ENCODE measurements at regions not wholly inside any gene's neighbourhood (a gene's known extent, or its start where the extent isn't known, plus 50 kb on each side); places are given as distances from the start of the nearest gene placed in this dataset.

GRCh38 chr1:208515129-208515528, 270.9 kb upstream of the PLXNA2 start:
- Histone ChIP-seq H3K9me3 (ENCODE audit: insufficient read depth, low read depth) (no peaks in the 10 kb centered on the region), H3K27me3 (ENCODE audit: insufficient read depth, low read depth) (no peaks in the 10 kb centered on the region), H4K20me1 (ENCODE audit: insufficient read depth) (no peaks in the 10 kb centered on the region), H3K4me2 (no peak overlapping the region), H3K79me2 (ENCODE audit: low read depth) (no peaks in the 10 kb centered on the region), H3K36me3 (ENCODE audit: low read depth) (no peaks in the 10 kb centered on the region), H2AFZ (no peak overlapping the region), H3K9me2 (ENCODE audit: insufficient read depth) (no peaks in the 10 kb centered on the region), H3K4me3 (no peak overlapping the region), H3F3A (ENCODE audit: insufficient read depth, low read depth) (no peaks in the 10 kb centered on the region), H3K27ac (no peak overlapping the region), H3K4me1 (replicated peaks; ENCODE audit: insufficient read depth) (no peaks in the 10 kb centered on the region)
- CTCF ChIA-PET, result no interaction called here
- no peak for TF ChIP-seq CTCF (conservative IDR thresholded peaks at IDR 0.05)
- TF ChIP-seq EZH2 (IDR thresholded peaks at IDR 0.05; ENCODE audit: low read depth), result no peak
- intact Hi-C loops (cut with micrococcal nuclease; ENCODE audit: unreplicated experiment), result no loop called here
- BruUV-seq (replicated peaks), result no TSS peak
- no peak for DNase-seq
- POLR2A ChIA-PET (ENCODE audit: unreplicated experiment), result no interaction called here

GRCh38 chr1:208516780-208517179, 272.6 kb upstream of the PLXNA2 start:
- Histone ChIP-seq H3F3A (ENCODE audit: insufficient read depth, low read depth) (no peaks in the 10 kb centered on the region), H3K4me1 (replicated peaks; ENCODE audit: insufficient read depth) (no peaks in the 10 kb centered on the region), H2AFZ (no peak overlapping the region), H4K20me1 (ENCODE audit: insufficient read depth) (no peaks in the 10 kb centered on the region), H3K27ac (no peak overlapping the region), H3K4me3 (no peak overlapping the region), H3K9me2 (ENCODE audit: insufficient read depth) (no peaks in the 10 kb centered on the region), H3K36me3 (ENCODE audit: low read depth) (no peaks in the 10 kb centered on the region), H3K27me3 (ENCODE audit: insufficient read depth, low read depth) (no peaks in the 10 kb centered on the region), H3K4me2 (no peak overlapping the region), H3K79me2 (ENCODE audit: low read depth) (no peaks in the 10 kb centered on the region), H3K9me3 (ENCODE audit: insufficient read depth, low read depth) (no peaks in the 10 kb centered on the region)
- intact Hi-C loops (cut with micrococcal nuclease; ENCODE audit: unreplicated experiment), result no loop called here
- no peak for TF ChIP-seq EZH2 (IDR thresholded peaks at IDR 0.05; ENCODE audit: low read depth)
- TF ChIP-seq CTCF (conservative IDR thresholded peaks at IDR 0.05), result no peak
- POLR2A ChIA-PET (ENCODE audit: unreplicated experiment), result no interaction called here
- no TSS peak for BruUV-seq (replicated peaks)
- no peak for DNase-seq
- CTCF ChIA-PET, result no interaction called here

- no peak for DNase-seq
- H3K79me2 ChIP-seq (ENCODE audit: low read depth), result no peaks in the 10 kb centered on the region
- no peaks in the 10 kb centered on the region for H3K36me3 ChIP-seq (ENCODE audit: low read depth)
- CTCF ChIA-PET, result no interaction called here
- peaks cover 3% of the 10 kb centered on the region; the same call in 1 of the 2 replicates for H3K27me3 ChIP-seq (ENCODE audit: insufficient read depth, low read depth)
- no peaks in the 10 kb centered on the region for H3K9me2 ChIP-seq (ENCODE audit: insufficient read depth)
- no TSS peak for BruUV-seq (replicated peaks)
- H3K27ac ChIP-seq, result no peak overlapping the region
- intact Hi-C loops (cut with micrococcal nuclease; ENCODE audit: unreplicated experiment), result no loop called here
- no peaks in the 10 kb centered on the region for H3K4me1 ChIP-seq (replicated peaks; ENCODE audit: insufficient read depth)
- no peaks in the 10 kb centered on the region for H4K20me1 ChIP-seq (ENCODE audit: insufficient read depth)
- no peak for TF ChIP-seq EZH2 (IDR thresholded peaks at IDR 0.05; ENCODE audit: low read depth)
- TF ChIP-seq CTCF (conservative IDR thresholded peaks at IDR 0.05), result no peak
- H3K9me3 ChIP-seq (ENCODE audit: insufficient read depth, low read depth), result no peaks in the 10 kb centered on the region
- H3K4me3 ChIP-seq, result no peak overlapping the region
- H2AFZ ChIP-seq, result no peak overlapping the region
- POLR2A ChIA-PET (ENCODE audit: unreplicated experiment), result no interaction called here
- H3F3A ChIP-seq (ENCODE audit: insufficient read depth, low read depth), result no peaks in the 10 kb centered on the region
- H3K4me2 ChIP-seq, result no peak overlapping the region
These were observed 276.4 kb upstream of the PLXNA2 start for GRCh38 chr1:208520438-208521099.

Data from PC-9 (cell line).